ENCODE measurements at regions not wholly inside any gene's neighbourhood (a gene's known extent, or its start where the extent isn't known, plus 50 kb on each side); places are given as distances from the start of the nearest gene placed in this dataset.

GRCh38 chr1:55931081-55931940 is 648.1 kb downstream of the PLPP3 start:
- DNase-seq (ENCODE audit: low spot score): no peak
- no peak for TF ChIP-seq POLR2AphosphoS5 (IDR thresholded peaks at IDR 0.05)
- no peak for TF ChIP-seq CTCF (IDR thresholded peaks at IDR 0.05)
- H3K36me3 ChIP-seq: no peaks in the 10 kb centered on the region
- H3K4me3 ChIP-seq: no peak overlapping the region
- 16% methylated on average over 4 of the region's 4 CpGs for WGBS
- H3K9me3 ChIP-seq: no peaks in the 10 kb centered on the region
- H3K27ac ChIP-seq: no peak overlapping the region
- intact Hi-C loops (cut with DNase I): no loop called here
- H3K4me1 ChIP-seq (replicated peaks): no peaks in the 10 kb centered on the region
- H3K27me3 ChIP-seq (replicated peaks; ENCODE audit: insufficient read depth): no peaks in the 10 kb centered on the region

DNA sequence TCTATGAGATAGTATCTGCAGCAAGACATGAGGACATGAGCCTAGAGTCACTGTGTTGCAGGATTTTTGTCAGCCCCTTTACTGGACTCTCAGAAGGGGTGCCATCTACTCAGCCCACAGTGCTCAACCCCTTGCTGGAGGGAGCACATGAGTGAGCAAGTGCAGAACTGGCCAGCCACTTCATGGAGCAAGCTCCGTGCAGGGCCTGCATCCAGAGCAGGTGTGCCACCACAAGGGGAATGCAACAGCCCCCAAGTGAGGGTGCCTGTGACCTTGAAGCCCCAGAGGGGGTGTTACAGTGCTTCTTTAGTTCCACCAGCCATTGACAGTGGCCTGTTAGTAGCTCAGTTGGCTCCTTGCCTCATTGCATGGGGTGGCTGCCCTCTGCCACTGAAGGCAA is 649.7 kb downstream of the PLPP3 start:
- H3K9me3 ChIP-seq: no peaks in the 10 kb centered on the region
- DNase-seq (ENCODE audit: low spot score): no peak
- no peaks in the 10 kb centered on the region for H3K36me3 ChIP-seq
- TF ChIP-seq CTCF (IDR thresholded peaks at IDR 0.05) (no peak), POLR2A (IDR thresholded peaks at IDR 0.05) (no peak), POLR2AphosphoS5 (IDR thresholded peaks at IDR 0.05) (no peak)
- H3K27ac ChIP-seq: no peak overlapping the region
- H3K4me3 ChIP-seq: no peak overlapping the region
- whole genome bisulfite sequencing: 100% methylated on average over 1 of the region's 1 CpG
- no peaks in the 10 kb centered on the region for H3K27me3 ChIP-seq (replicated peaks; ENCODE audit: insufficient read depth)
- intact Hi-C loops (cut with DNase I): no loop called here
- H3K4me1 ChIP-seq (replicated peaks): no peaks in the 10 kb centered on the region

GRCh38 chr1:55928576-55928975 is 650.8 kb downstream of the PLPP3 start:
- TF ChIP-seq POLR2A (IDR thresholded peaks at IDR 0.05) (no peak), CTCF (IDR thresholded peaks at IDR 0.05) (no peak), POLR2AphosphoS5 (IDR thresholded peaks at IDR 0.05) (no peak)
- Histone ChIP-seq H3K27me3 (replicated peaks; ENCODE audit: insufficient read depth) (no peaks in the 10 kb centered on the region), H3K4me1 (replicated peaks) (no peaks in the 10 kb centered on the region), H3K4me3 (no peak overlapping the region), H3K36me3 (no peaks in the 10 kb centered on the region), H3K9me3 (no peaks in the 10 kb centered on the region), H3K27ac (no peak overlapping the region)
- DNase-seq (ENCODE audit: low spot score): no peak
- intact Hi-C loops (cut with DNase I): no loop called here
- 56% methylated on average over 2 of the region's 2 CpGs for WGBS

DNA sequence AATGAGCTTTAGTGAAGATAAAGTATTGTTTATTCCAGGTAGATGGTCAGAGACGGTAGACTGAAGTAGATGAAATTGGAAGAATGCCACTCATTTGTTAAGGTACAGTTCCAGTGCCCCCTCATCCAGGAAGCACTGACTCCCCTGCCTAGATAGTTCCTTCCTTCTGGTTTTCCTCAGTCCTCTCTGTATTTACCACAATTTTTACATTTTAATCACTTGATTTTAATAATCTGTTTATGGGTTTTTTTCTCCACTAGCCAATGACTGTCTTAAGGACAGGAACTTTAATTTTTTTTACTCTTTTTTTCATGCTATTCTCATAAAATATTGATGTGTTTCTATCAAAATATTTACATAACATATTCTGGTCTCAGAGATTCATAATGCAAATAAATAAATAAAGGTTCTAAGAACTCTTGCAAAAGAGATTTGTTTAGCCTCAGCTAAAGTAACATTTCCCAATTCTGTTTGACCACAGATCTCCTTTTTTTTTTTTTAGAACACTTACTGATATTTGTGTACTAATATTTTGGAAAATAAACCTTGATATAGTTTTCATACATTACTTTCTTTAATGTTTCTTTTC is 651.6 kb downstream of the PLPP3 start:
- Histone ChIP-seq H3K9me3 (no peaks in the 10 kb centered on the region), H3K36me3 (no peaks in the 10 kb centered on the region), H3K4me3 (no peak overlapping the region), H3K4me1 (replicated peaks) (no peaks in the 10 kb centered on the region), H3K27ac (no peak overlapping the region), H3K27me3 (replicated peaks; ENCODE audit: insufficient read depth) (no peaks in the 10 kb centered on the region)
- 42% methylated on average over 1 of the region's 1 CpG for WGBS
- no peak for DNase-seq (ENCODE audit: low spot score)
- intact Hi-C loops (cut with DNase I): no loop called here
- no peak for TF ChIP-seq CTCF (IDR thresholded peaks at IDR 0.05)
- no peak for TF ChIP-seq POLR2A (IDR thresholded peaks at IDR 0.05)
- no peak for TF ChIP-seq POLR2AphosphoS5 (IDR thresholded peaks at IDR 0.05)

All from prostate gland (tissue), 2 donors.